Sigmoid colon (tissue), 6 donors: ENCODE measurements at regions not wholly inside any gene's neighbourhood (a gene's known extent, or its start where the extent isn't known, plus 50 kb on each side); places are given as distances from the start of the nearest gene placed in this dataset.
"Not testable (repeated sequence)": the region's sequence is repeated elsewhere in the genome, so short reads cannot be mapped to it uniquely, and the experiment has no call there.

ENCODE experiments used
- DNase-seq: peaks from one replicate; pipeline ENCODE4 v3.0.0-alpha.2; 2019
- H3K27ac ChIP-seq, 4 donors: fragments of 200-600 bp; sonication (generic); one replicate each; pipeline ENCODE4 v1.5.1; 2016 to 2019; ENCODE audit warnings: mild to moderate bottlenecking in 1 of 4
- H3K27me3 ChIP-seq, 3 donors: fragments of 200-600 bp; sonication (generic); one replicate each; pipeline ENCODE4 v1.5.1; 2019; ENCODE audit warnings: mild to moderate bottlenecking in 1 of 3
- H3K36me3 ChIP-seq, 4 donors: fragments of 200-600 bp; sonication (generic); one replicate each; pipeline ENCODE4 v1.5.1; 2016 to 2019
- H3K4me1 ChIP-seq, 4 donors: fragments of 200-600 bp; sonication (generic); one replicate each; pipeline ENCODE4 v1.5.1; 2017 to 2019
- H3K4me3 ChIP-seq, 4 donors: fragments of 200-600 bp; sonication (generic); one replicate each; pipeline ENCODE4 v1.5.1; 2017 to 2019; ENCODE audit warnings: mild to moderate bottlenecking in 2 of 4, moderate library complexity in 1 of 4
- H3K9me3 ChIP-seq, 4 donors: fragments of 200-600 bp in 3 of 4; sonication (generic) in 3 of 4; one replicate each; pipeline versions ENCODE4 v1.5.1 to v1.6.1; 2013 to 2019
- EP300 ChIP-seq, 4 donors: sonication (generic); formaldehyde crosslinking; IDR thresholded peaks; one replicate each; pipeline ENCODE4 v1.6.1; 2017; ENCODE audit warnings: antibody characterized with exemption in 4 of 4
- POLR2A ChIP-seq, 2 donors: fragments of 450-650 bp; IDR thresholded peaks; one replicate each; pipeline ENCODE4 v1.6.1; 2016; ENCODE audit warnings: antibody characterized with exemption in 2 of 2, mild to moderate bottlenecking in 2 of 2, moderate library complexity in 2 of 2
- POLR2AphosphoS5 ChIP-seq, 4 donors: sonication (generic); formaldehyde crosslinking; IDR thresholded peaks; one replicate each; pipeline ENCODE4 v1.6.1; 2017; ENCODE audit warnings: antibody characterized with exemption in 4 of 4
- WGBS, 2 donors: extraction: QIAGEN DNeasy Blood & Tissue Kit; methylation state at CpG; one replicate each; pipeline ENCODE4 v1.1.7; 2013; 5-methylcytosine and 5-hydroxymethylcytosine counted together
- intact Hi-C: fragments of 100-400 bp; cut with DNase I; formaldehyde crosslinking; loops from one replicate; pipeline ENCODE4 v1.15.1; 2023
- TF ChIP-seq, protein P1 (sequence below), 4 experiments: fragments of 450-650 bp in 3 of 4; fragments of 200-600 bp in 1 of 4; IDR thresholded peaks; one replicate each; pipeline ENCODE4 v1.5.1; 2016 to 2019; ENCODE audit warnings: antibody characterized with exemption in 4 of 4, mild to moderate bottlenecking in 3 of 4, moderate library complexity in 2 of 4
- donor health status: healthy with polysubstance abuse.
- donor health status: healthy.

DNA sequence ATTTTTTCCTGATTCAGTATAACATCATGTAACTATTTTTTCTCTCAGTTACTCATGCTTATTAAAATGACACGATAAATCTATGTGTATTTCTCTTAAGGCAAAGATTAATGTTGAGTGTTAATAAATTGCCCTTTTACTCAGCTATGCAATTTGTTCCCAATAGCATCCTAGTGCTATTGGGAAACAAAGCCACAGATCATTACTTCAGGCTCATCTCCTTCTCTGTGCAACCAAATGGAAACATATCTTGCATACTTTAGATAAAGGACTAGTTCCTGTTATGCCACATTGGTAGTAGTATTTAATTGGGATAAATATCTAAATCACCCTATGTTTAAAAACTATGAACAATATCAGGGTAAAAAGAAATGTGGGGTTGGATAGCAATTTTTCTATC lies 106.2 kb downstream of the PLPPR4 start:
- H3K27me3 ChIP-seq: no peaks in the 10 kb centered on the region
- no peak for DNase-seq
- no peak overlapping the region for H3K4me3 ChIP-seq
- TF ChIP-seq, protein P1, sequence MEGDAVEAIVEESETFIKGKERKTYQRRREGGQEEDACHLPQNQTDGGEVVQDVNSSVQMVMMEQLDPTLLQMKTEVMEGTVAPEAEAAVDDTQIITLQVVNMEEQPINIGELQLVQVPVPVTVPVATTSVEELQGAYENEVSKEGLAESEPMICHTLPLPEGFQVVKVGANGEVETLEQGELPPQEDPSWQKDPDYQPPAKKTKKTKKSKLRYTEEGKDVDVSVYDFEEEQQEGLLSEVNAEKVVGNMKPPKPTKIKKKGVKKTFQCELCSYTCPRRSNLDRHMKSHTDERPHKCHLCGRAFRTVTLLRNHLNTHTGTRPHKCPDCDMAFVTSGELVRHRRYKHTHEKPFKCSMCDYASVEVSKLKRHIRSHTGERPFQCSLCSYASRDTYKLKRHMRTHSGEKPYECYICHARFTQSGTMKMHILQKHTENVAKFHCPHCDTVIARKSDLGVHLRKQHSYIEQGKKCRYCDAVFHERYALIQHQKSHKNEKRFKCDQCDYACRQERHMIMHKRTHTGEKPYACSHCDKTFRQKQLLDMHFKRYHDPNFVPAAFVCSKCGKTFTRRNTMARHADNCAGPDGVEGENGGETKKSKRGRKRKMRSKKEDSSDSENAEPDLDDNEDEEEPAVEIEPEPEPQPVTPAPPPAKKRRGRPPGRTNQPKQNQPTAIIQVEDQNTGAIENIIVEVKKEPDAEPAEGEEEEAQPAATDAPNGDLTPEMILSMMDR (IDR thresholded peaks at IDR 0.05): no peak
- no peak for TF ChIP-seq POLR2AphosphoS5 (IDR thresholded peaks at IDR 0.05)
- TF ChIP-seq EP300 (IDR thresholded peaks at IDR 0.05): no peak
- no peak for TF ChIP-seq POLR2A (IDR thresholded peaks at IDR 0.05)
- no peaks in the 10 kb centered on the region for H3K36me3 ChIP-seq
- 87 to 91% methylated on average over 1 of the region's 1 CpG for WGBS, 2 donors
- no peak overlapping the region for H3K27ac ChIP-seq
- no peaks in the 10 kb centered on the region for H3K4me1 ChIP-seq
- intact Hi-C loops: no loop called here
- no peaks in the 10 kb centered on the region for H3K9me3 ChIP-seq

DNA sequence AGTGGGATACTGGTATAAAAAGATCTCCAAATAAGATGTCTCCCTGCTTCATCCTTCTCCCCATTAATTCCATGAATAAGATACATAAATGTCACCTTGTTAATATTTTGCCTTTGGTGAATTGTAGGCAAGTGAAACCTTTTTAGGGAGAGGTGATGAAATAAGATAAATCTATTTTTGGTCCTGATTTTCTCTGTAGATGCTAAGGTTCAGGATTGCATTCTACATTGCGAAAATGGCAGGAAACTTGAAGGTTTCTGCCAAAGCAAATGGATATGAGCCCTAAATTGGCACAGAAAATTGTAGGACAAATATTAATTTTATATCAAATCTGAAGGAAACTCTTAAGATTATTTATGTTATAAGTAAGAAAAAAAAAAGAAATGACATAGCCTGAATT lies 107.1 kb downstream of the PLPPR4 start:
- no peaks in the 10 kb centered on the region for H3K36me3 ChIP-seq
- no peak overlapping the region for H3K4me3 ChIP-seq
- H3K9me3 ChIP-seq: no peaks in the 10 kb centered on the region
- H3K27ac ChIP-seq: no peak overlapping the region
- TF ChIP-seq, protein P1 (IDR thresholded peaks at IDR 0.05): no peak
- TF ChIP-seq POLR2A (IDR thresholded peaks at IDR 0.05) (no peak), POLR2AphosphoS5 (IDR thresholded peaks at IDR 0.05) (no peak), EP300 (IDR thresholded peaks at IDR 0.05) (no peak)
- WGBS, 2 donors: 79 to 83% methylated on average over 1 of the region's 1 CpG
- intact Hi-C loops: no loop called here
- no peak for DNase-seq
- no peaks in the 10 kb centered on the region for H3K4me1 ChIP-seq
- no peaks in the 10 kb centered on the region for H3K27me3 ChIP-seq

DNA sequence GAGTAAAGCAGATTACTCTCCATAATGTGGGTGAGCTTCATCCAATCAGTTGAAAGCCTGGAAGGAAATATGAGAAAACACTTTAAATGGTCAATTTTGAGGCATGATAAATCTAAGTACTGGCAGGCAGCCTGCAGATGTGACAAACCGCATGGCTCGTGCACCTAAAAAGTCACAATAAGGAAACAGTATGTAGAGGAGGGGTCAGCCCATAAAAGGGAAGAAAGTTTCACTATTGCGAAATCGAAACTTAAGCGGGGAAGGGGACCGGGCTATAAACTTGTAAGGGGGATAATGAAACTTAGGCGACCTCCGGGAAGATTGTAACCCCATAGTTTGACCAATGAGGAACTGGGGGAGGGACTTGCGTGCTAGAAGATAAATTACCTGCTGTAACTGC lies 109.8 kb downstream of the PLPPR4 start:
- H3K4me1 ChIP-seq: no peaks in the 10 kb centered on the region
- WGBS, 2 donors: 42 to 60% methylated on average over 9 of the region's 9 CpGs

DNA sequence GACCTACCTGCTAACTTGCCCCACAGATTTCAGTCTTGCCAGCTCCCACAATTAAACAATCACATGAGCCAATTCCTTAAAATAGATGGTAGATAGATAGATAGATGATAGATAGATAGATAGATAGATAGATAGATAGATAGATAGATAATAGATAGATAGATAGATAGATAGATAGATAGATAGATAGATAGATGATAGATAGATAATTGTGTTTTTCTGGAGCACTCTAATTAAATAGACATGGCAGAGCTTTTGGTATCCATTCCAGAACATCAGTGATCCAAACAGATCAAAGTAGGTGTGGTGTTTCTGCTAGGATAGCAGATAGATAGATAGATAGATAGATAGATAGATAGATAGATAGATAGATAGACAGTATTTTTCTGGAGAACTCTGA lies 110.4 kb downstream of the PLPPR4 start:
- intact Hi-C loops, DNase-seq, H3K36me3 ChIP-seq, H3K27ac ChIP-seq, H3K27me3 ChIP-seq, H3K4me1 ChIP-seq, H3K4me3 ChIP-seq, H3K9me3 ChIP-seq: not testable (repeated sequence)

More for the DNA sequence above, 109.8 kb downstream of the PLPPR4 start:
- Histone ChIP-seq H3K27ac (no peak overlapping the region), H3K9me3 (no peaks in the 10 kb centered on the region), H3K36me3 (no peaks in the 10 kb centered on the region), H3K4me3 (no peak overlapping the region), H3K27me3 (no peaks in the 10 kb centered on the region)
- TF ChIP-seq POLR2A (IDR thresholded peaks at IDR 0.05) (no peak), EP300 (IDR thresholded peaks at IDR 0.05) (no peak), POLR2AphosphoS5 (IDR thresholded peaks at IDR 0.05) (no peak)
- TF ChIP-seq, protein P1 (IDR thresholded peaks at IDR 0.05): no peak
- no peak for DNase-seq
- intact Hi-C loops: no loop called here

DNA sequence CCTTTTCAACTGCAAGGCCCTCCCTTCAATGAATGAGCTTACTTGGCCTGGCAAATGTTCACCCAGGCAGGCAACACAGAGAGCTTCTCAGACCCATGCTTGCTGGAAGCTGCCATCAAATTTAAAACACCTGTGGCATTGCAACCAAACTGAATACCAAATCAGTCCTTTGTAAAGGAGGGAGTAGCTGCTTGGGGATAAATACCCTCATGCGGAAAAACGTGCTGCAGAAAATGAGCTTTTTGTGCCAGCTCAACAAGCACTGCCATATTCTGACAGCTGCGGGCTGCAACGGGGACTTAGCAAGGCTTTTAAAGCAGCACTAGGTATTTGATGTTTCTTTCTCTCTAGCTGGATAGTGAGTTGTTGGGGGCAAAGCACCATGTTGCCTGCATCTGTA lies 119.7 kb downstream of the PLPPR4 start:
- H3K4me3 ChIP-seq: no peak overlapping the region
- no peaks in the 10 kb centered on the region for H3K36me3 ChIP-seq
- TF ChIP-seq EP300 (IDR thresholded peaks at IDR 0.05): no peak
- no peak overlapping the region for H3K27ac ChIP-seq
- no peaks in the 10 kb centered on the region for H3K9me3 ChIP-seq
- no peaks in the 10 kb centered on the region for H3K27me3 ChIP-seq
- 83 to 85% methylated on average over 4 of the region's 4 CpGs for WGBS, 2 donors
- no peaks in the 10 kb centered on the region for H3K4me1 ChIP-seq
- no peak for DNase-seq
- intact Hi-C loops: no loop called here

DNA sequence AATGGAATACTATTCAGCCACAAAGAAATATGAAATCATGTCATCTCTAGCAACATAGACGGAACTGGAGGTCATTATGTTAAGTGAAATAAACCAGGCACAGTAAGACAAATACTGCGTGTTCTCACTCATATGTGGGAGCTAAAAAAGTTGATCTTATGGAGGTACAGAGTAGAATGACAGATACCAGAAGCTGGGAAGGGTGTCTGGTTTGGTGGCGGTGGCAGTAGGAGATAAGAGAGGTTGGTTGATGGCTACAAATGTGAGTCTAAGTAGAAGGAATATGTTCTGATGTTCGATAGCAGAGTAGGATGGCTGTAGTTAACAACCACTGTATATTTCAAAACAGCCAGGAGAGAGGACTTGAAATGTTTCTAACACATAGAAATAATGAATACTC lies 121.6 kb downstream of the PLPPR4 start:
- no peak for DNase-seq
- H3K27me3 ChIP-seq: no peaks in the 10 kb centered on the region
- H3K4me3 ChIP-seq: no peak overlapping the region
- no peaks in the 10 kb centered on the region for H3K4me1 ChIP-seq
- no peak overlapping the region for H3K27ac ChIP-seq
- H3K36me3 ChIP-seq: no peaks in the 10 kb centered on the region
- WGBS, 2 donors: 82 to 87% methylated on average over 4 of the region's 4 CpGs
- intact Hi-C loops: no loop called here
- no peak for TF ChIP-seq EP300 (IDR thresholded peaks at IDR 0.05)
- no peaks in the 10 kb centered on the region for H3K9me3 ChIP-seq
